ENCODE measurements at regions not wholly inside any gene's neighbourhood (a gene's known extent, or its start where the extent isn't known, plus 50 kb on each side); places are given as distances from the start of the nearest gene placed in this dataset.

GRCh38 chr18:10062302-10063300, 148.8 kb downstream of the VAPA start:
- DNase-seq (ENCODE audit: low read depth, low spot score) (no peak), FAIRE-seq (no peak)
- Histone ChIP-seq H3K4me3 (ENCODE audit: control insufficient read depth in 2 of 3, extremely low read depth in 1 of 3, insufficient read depth in 2 of 3, low read depth in 1 of 3, low read length in 3 of 3) (no peak overlapping the region), H2AFZ (ENCODE audit: control insufficient read depth, low read length) (no peak overlapping the region), H3K27ac (ENCODE audit: control insufficient read depth, insufficient read depth, low read length) (no peak overlapping the region), H3K36me3 (ENCODE audit: control insufficient read depth in 2 of 2, extremely low read depth in 1 of 2, insufficient read depth in 2 of 2, low read length in 2 of 2) (no peaks in the 10 kb centered on the region), H3K27me3 (ENCODE audit: control insufficient read depth, extremely low read depth, insufficient read depth, low read length) (no peaks in the 10 kb centered on the region), H3K4me1 (ENCODE audit: control insufficient read depth, extremely low read depth, insufficient read depth, low read length) (peaks cover 14% of the 10 kb centered on the region), H4K20me1 (ENCODE audit: control insufficient read depth, extremely low read depth, insufficient read depth, low read length) (no peaks in the 10 kb centered on the region), H3K79me2 (ENCODE audit: control insufficient read depth, insufficient read depth, low read length) (no peaks in the 10 kb centered on the region), H3K9me3 (ENCODE audit: control insufficient read depth, low read depth, low read length) (no peaks in the 10 kb centered on the region), H3K9ac (ENCODE audit: control insufficient read depth, extremely low read depth, insufficient read depth, low read length) (no peak overlapping the region), H3K4me2 (ENCODE audit: control insufficient read depth, extremely low read depth, insufficient read depth, low read depth, low read length) (no peak overlapping the region), H3K9me1 (ENCODE audit: control insufficient read depth, extremely low read depth, insufficient read depth, low read length) (no peaks in the 10 kb centered on the region)
- no peak for TF ChIP-seq EZH2 (IDR thresholded peaks at IDR 0.05; ENCODE audit: low read length)
- TF ChIP-seq CTCF (optimal IDR thresholded peaks at IDR 0.05 in 1 of 3, IDR thresholded peaks at IDR 0.05 in 1 of 3, conservative IDR thresholded peaks at IDR 0.05 in 1 of 3; ENCODE audit: extremely low read depth in 1 of 3, insufficient read depth in 2 of 3, low read length in 3 of 3) = no peak
- dilution Hi-C loops (cut with MboI; ENCODE audit: extremely low pct_ligation_motif_present, low sequenced_read_pairs) = no loop called here

- FAIRE-seq (no peak), DNase-seq (ENCODE audit: low read depth, low spot score) (no peak)
- no peaks in the 10 kb centered on the region for H3K9me1 ChIP-seq (ENCODE audit: control insufficient read depth, extremely low read depth, insufficient read depth, low read length)
- H4K20me1 ChIP-seq (ENCODE audit: control insufficient read depth, extremely low read depth, insufficient read depth, low read length) = no peaks in the 10 kb centered on the region
- no peaks in the 10 kb centered on the region for H3K27me3 ChIP-seq (ENCODE audit: control insufficient read depth, extremely low read depth, insufficient read depth, low read length)
- H3K9ac ChIP-seq (ENCODE audit: control insufficient read depth, extremely low read depth, insufficient read depth, low read length) = no peak overlapping the region
- no peak overlapping the region for H2AFZ ChIP-seq (ENCODE audit: control insufficient read depth, low read length)
- H3K27ac ChIP-seq (ENCODE audit: control insufficient read depth, insufficient read depth, low read length) = no peak overlapping the region
- H3K79me2 ChIP-seq (ENCODE audit: control insufficient read depth, insufficient read depth, low read length) = no peaks in the 10 kb centered on the region
- dilution Hi-C loops (cut with MboI; ENCODE audit: extremely low pct_ligation_motif_present, low sequenced_read_pairs) = no loop called here
- peaks cover 5% of the 10 kb centered on the region for H3K4me1 ChIP-seq (ENCODE audit: control insufficient read depth, extremely low read depth, insufficient read depth, low read length)
- H3K4me2 ChIP-seq (ENCODE audit: control insufficient read depth, extremely low read depth, insufficient read depth, low read depth, low read length) = no peak overlapping the region
- no peaks in the 10 kb centered on the region for H3K36me3 ChIP-seq (ENCODE audit: control insufficient read depth in 2 of 2, extremely low read depth in 1 of 2, insufficient read depth in 2 of 2, low read length in 2 of 2)
- no peak for TF ChIP-seq CTCF (optimal IDR thresholded peaks at IDR 0.05 in 1 of 3, IDR thresholded peaks at IDR 0.05 in 1 of 3, conservative IDR thresholded peaks at IDR 0.05 in 1 of 3; ENCODE audit: extremely low read depth in 1 of 3, insufficient read depth in 2 of 3, low read length in 3 of 3)
- TF ChIP-seq EZH2 (IDR thresholded peaks at IDR 0.05; ENCODE audit: low read length) = no peak
- no peak overlapping the region for H3K4me3 ChIP-seq (ENCODE audit: control insufficient read depth in 2 of 3, extremely low read depth in 1 of 3, insufficient read depth in 2 of 3, low read depth in 1 of 3, low read length in 3 of 3)
- H3K9me3 ChIP-seq (ENCODE audit: control insufficient read depth, low read depth, low read length) = no peaks in the 10 kb centered on the region
Observed at GRCh38 chr18:10063489-10063888, 149.7 kb downstream of the VAPA start.

Data from keratinocyte (primary cell).